ENCODE measurements at regions not wholly inside any gene's neighbourhood (a gene's known extent, or its start where the extent isn't known, plus 50 kb on each side); places are given as distances from the start of the nearest gene placed in this dataset.

GRCh38 chr1:96020378-96020777, 701.2 kb upstream of the PTBP2 start:
- H3K4me1 ChIP-seq (ENCODE audit: insufficient read depth, low read length): no peaks in the 10 kb centered on the region
- H3K4me3 ChIP-seq (ENCODE audit: low read length): no peak overlapping the region
- H3K9ac ChIP-seq (ENCODE audit: low read depth, low read length): no peak overlapping the region
- H3K27ac ChIP-seq (ENCODE audit: low read length): no peak overlapping the region
- H3K9me3 ChIP-seq (ENCODE audit: insufficient read depth, low read depth, low read length): no peaks in the 10 kb centered on the region
- H3K27me3 ChIP-seq (ENCODE audit: insufficient read depth, low read length): no peaks in the 10 kb centered on the region
- no peaks in the 10 kb centered on the region for H3K36me3 ChIP-seq (ENCODE audit: insufficient read depth, low read depth, low read length)

DNA sequence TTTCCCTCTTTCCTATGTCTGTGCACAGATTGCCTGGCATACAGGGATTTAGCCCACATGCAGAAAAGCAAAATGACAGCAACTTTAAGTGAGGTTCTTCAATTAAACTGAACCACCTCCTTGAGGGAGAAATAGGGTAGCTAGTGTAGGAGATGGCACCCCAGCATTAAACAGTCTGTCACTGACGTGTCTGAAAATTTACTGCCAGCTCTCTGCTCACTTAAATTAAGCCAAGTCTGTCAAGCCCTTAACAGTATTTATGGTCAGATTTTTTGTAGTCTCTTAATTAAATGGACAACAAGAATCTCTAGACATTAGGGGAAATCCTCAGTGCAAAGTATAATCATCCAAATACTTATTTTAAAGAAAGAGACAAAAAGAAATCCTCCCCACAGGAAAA, 696.5 kb upstream of the PTBP2 start:
- Histone ChIP-seq H3K9ac (ENCODE audit: low read depth, low read length) (no peak overlapping the region), H3K27ac (ENCODE audit: low read length) (no peak overlapping the region), H3K36me3 (ENCODE audit: insufficient read depth, low read depth, low read length) (no peaks in the 10 kb centered on the region), H3K27me3 (ENCODE audit: insufficient read depth, low read length) (no peaks in the 10 kb centered on the region), H3K4me3 (ENCODE audit: low read length) (no peak overlapping the region), H3K9me3 (ENCODE audit: insufficient read depth, low read depth, low read length) (peaks cover 12% of the 10 kb centered on the region; the same call in 1 of the 2 replicates), H3K4me1 (ENCODE audit: insufficient read depth, low read length) (no peaks in the 10 kb centered on the region)

- no peak overlapping the region for H3K4me3 ChIP-seq (ENCODE audit: low read length)
- H3K27me3 ChIP-seq (ENCODE audit: insufficient read depth, low read length): no peaks in the 10 kb centered on the region
- no peaks in the 10 kb centered on the region for H3K4me1 ChIP-seq (ENCODE audit: insufficient read depth, low read length)
- no peak overlapping the region for H3K9ac ChIP-seq (ENCODE audit: low read depth, low read length)
- H3K27ac ChIP-seq (ENCODE audit: low read length): no peak overlapping the region
- H3K36me3 ChIP-seq (ENCODE audit: insufficient read depth, low read depth, low read length): no peaks in the 10 kb centered on the region
- peaks cover 12% of the 10 kb centered on the region; the same call in 1 of the 2 replicates for H3K9me3 ChIP-seq (ENCODE audit: insufficient read depth, low read depth, low read length)
Observed at GRCh38 chr1:96028071-96028470, 693.5 kb upstream of the PTBP2 start.

- Histone ChIP-seq H3K27ac (ENCODE audit: low read length) (no peak overlapping the region), H3K27me3 (ENCODE audit: insufficient read depth, low read length) (no peaks in the 10 kb centered on the region), H3K9ac (ENCODE audit: low read depth, low read length) (no peak overlapping the region), H3K9me3 (ENCODE audit: insufficient read depth, low read depth, low read length) (peaks cover 12% of the 10 kb centered on the region; the same call in 1 of the 2 replicates), H3K4me3 (ENCODE audit: low read length) (no peak overlapping the region), H3K4me1 (ENCODE audit: insufficient read depth, low read length) (peaks cover 5% of the 10 kb centered on the region; the same call in 1 of the 2 replicates), H3K36me3 (ENCODE audit: insufficient read depth, low read depth, low read length) (no peaks in the 10 kb centered on the region)
Observed at GRCh38 chr1:96030312-96030711, 691.3 kb upstream of the PTBP2 start.

DNA sequence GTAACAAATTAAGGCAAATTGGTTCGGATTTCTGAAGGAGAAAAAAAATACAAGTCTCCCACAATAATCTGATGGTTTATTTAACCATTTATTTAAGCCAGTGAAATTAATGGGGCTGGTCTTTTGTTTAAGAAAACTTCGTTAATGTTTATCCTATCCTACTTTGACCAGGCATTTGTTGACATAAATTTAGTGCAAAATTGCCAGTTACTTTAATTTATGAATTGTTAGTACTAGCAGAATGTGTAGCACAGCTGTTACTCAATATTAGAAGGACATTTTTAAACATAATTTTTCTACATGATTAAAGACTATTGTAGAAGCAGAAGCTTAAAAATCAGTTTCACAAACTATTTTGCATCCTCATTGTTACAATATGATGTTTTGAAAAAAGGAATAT, 687.6 kb upstream of the PTBP2 start:
- Histone ChIP-seq H3K27me3 (ENCODE audit: insufficient read depth, low read length) (no peaks in the 10 kb centered on the region), H3K36me3 (ENCODE audit: insufficient read depth, low read depth, low read length) (no peaks in the 10 kb centered on the region), H3K27ac (ENCODE audit: low read length) (no peak overlapping the region), H3K4me3 (ENCODE audit: low read length) (no peak overlapping the region), H3K4me1 (ENCODE audit: insufficient read depth, low read length) (peaks cover 5% of the 10 kb centered on the region; the same call in 1 of the 2 replicates), H3K9me3 (ENCODE audit: insufficient read depth, low read depth, low read length) (peaks cover 1% of the 10 kb centered on the region; the same call in 1 of the 2 replicates), H3K9ac (ENCODE audit: low read depth, low read length) (no peak overlapping the region)

DNA sequence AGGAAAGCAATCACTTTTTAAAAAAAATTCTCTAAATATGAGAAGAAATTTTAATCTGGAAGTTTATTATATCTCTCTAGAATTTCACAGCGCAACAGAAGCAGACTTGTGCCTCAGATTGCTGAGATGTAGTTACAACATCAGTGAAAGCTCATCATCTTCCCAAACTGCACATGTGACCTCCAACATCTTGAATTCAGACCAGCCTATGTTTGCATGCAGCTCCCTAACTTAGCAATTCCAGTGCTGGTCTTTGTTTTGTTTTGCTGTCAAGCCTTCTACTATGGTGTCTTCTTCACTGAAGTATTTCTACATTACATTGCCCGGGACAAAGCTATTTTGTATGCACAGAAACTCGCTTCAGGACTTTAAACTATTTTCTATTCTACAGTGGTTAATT, 684.8 kb upstream of the PTBP2 start:
- H3K9me3 ChIP-seq (ENCODE audit: insufficient read depth, low read depth, low read length): no peaks in the 10 kb centered on the region

DNA sequence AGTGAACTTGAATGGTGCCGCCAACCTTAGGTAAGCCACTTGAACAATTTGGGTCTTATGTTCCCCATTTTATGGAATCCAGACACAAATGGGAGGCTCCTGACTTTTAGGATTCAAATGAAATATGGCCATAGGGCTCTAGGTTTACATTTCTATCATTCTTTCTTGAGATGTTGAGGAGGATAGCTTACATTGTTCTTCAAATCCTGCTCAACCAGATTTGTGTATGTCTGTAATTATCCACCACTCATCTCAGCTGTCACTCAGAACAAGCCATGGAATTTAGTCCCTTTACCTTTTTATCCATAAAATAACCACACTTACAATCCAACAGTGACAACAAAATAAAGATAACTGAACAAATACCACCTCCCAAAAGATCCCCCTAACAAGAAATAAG, 682.9 kb upstream of the PTBP2 start:
- Histone ChIP-seq H3K9me3 (ENCODE audit: insufficient read depth, low read depth, low read length) (no peaks in the 10 kb centered on the region), H3K4me3 (ENCODE audit: low read length) (no peak overlapping the region), H3K27me3 (ENCODE audit: insufficient read depth, low read length) (no peaks in the 10 kb centered on the region), H3K27ac (ENCODE audit: low read length) (no peak overlapping the region), H3K36me3 (ENCODE audit: insufficient read depth, low read depth, low read length) (no peaks in the 10 kb centered on the region), H3K9ac (ENCODE audit: low read depth, low read length) (no peak overlapping the region), H3K4me1 (ENCODE audit: insufficient read depth, low read length) (peaks cover 5% of the 10 kb centered on the region; the same call in 1 of the 2 replicates)

More for the DNA sequence above, 684.8 kb upstream of the PTBP2 start:
- Histone ChIP-seq H3K4me3 (ENCODE audit: low read length) (no peak overlapping the region), H3K9ac (ENCODE audit: low read depth, low read length) (no peak overlapping the region), H3K27ac (ENCODE audit: low read length) (no peak overlapping the region), H3K4me1 (ENCODE audit: insufficient read depth, low read length) (peaks cover 5% of the 10 kb centered on the region; the same call in 1 of the 2 replicates), H3K36me3 (ENCODE audit: insufficient read depth, low read depth, low read length) (no peaks in the 10 kb centered on the region), H3K27me3 (ENCODE audit: insufficient read depth, low read length) (no peaks in the 10 kb centered on the region)

DNA sequence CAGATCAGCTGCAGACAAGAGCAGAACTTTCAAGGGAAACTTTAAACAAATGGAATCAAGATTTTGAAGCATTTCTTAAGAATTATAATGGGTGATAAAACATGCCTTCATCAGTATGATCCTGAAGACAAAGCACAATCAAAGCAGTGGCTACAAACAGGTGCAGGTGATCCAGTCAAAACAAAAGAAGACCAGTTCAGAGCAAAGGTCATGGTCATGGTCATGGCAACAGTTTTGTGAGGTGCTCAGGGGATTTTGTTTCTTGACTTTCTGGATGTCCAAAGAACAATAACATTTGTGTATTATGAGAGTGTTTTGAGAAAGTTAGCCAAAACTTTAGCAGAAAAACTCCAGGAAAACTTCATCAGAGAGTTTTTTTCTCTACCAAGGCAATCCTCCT, 681.7 kb upstream of the PTBP2 start:
- H3K9ac ChIP-seq (ENCODE audit: low read depth, low read length): no peak overlapping the region
- H3K4me1 ChIP-seq (ENCODE audit: insufficient read depth, low read length): peaks cover 3% of the 10 kb centered on the region; the same call in 1 of the 2 replicates
- no peak overlapping the region for H3K4me3 ChIP-seq (ENCODE audit: low read length)
- no peaks in the 10 kb centered on the region for H3K9me3 ChIP-seq (ENCODE audit: insufficient read depth, low read depth, low read length)
- no peak overlapping the region for H3K27ac ChIP-seq (ENCODE audit: low read length)
- H3K36me3 ChIP-seq (ENCODE audit: insufficient read depth, low read depth, low read length): no peaks in the 10 kb centered on the region
- no peaks in the 10 kb centered on the region for H3K27me3 ChIP-seq (ENCODE audit: insufficient read depth, low read length)

DNA sequence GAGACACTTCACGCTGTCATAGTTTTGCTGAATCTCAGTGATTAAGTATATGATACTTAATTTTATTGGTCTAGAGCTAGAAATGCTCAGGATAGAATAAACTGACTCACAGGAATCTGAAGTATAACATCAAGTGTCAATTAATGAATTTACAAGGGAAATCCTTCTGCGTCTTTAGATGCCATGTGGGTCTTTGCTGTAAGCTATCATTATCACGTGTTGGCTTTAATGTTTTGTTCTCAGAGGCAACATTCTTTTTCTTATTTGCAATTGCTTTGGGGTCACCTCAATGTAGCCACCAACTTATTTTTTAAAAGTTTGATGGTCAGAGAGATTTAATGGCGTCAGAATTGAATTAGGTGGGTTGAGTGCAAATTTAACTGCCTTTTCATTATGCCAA, 680.1 kb upstream of the PTBP2 start:
- Histone ChIP-seq H3K27ac (ENCODE audit: low read length) (no peak overlapping the region), H3K4me3 (ENCODE audit: low read length) (no peak overlapping the region), H3K27me3 (ENCODE audit: insufficient read depth, low read length) (no peaks in the 10 kb centered on the region), H3K36me3 (ENCODE audit: insufficient read depth, low read depth, low read length) (no peaks in the 10 kb centered on the region), H3K9ac (ENCODE audit: low read depth, low read length) (no peak overlapping the region), H3K9me3 (ENCODE audit: insufficient read depth, low read depth, low read length) (no peaks in the 10 kb centered on the region), H3K4me1 (ENCODE audit: insufficient read depth, low read length) (no peaks in the 10 kb centered on the region)

DNA sequence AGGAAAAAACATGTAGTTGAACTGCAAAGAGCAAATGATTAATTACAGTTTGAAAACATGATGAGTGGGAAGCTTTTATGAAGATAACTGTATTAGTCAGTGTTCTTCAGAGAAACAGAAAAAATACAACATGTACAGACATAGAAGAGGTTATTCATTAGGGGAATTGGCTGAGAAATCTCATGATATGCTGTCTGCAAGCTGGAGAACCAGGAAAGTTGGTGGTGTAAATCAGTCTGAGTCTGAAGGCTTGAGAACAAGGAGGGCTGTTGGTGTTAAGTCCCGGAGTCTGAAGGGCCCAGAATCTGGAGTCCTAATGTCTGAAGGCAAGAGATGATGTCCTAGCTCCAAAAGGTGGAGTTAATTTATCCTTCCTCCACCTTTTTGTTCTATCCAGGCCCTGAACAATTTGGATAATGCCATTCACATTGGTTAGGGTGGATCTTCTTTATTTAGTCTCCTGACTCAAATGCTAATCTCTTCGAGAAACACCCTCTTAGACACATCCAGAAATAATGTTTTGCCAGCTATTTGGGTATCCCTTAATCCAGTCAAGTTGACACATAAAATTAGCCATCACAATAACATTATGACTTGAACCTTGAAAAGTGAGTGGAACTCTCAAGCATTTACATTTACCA, 672.9 kb upstream of the PTBP2 start:
- no peak overlapping the region for H3K4me3 ChIP-seq (ENCODE audit: low read length)
- H3K27me3 ChIP-seq (ENCODE audit: insufficient read depth, low read length): no peaks in the 10 kb centered on the region
- H3K36me3 ChIP-seq (ENCODE audit: insufficient read depth, low read depth, low read length): no peaks in the 10 kb centered on the region
- H3K9ac ChIP-seq (ENCODE audit: low read depth, low read length): no peak overlapping the region
- no peaks in the 10 kb centered on the region for H3K4me1 ChIP-seq (ENCODE audit: insufficient read depth, low read length)
- H3K27ac ChIP-seq (ENCODE audit: low read length): no peak overlapping the region
- H3K9me3 ChIP-seq (ENCODE audit: insufficient read depth, low read depth, low read length): no peaks in the 10 kb centered on the region

GRCh38 chr1:96049759-96050409, 671.7 kb upstream of the PTBP2 start:
- Histone ChIP-seq H3K9ac (ENCODE audit: low read depth, low read length) (no peak overlapping the region), H3K4me3 (ENCODE audit: low read length) (no peak overlapping the region), H3K27ac (ENCODE audit: low read length) (no peak overlapping the region), H3K4me1 (ENCODE audit: insufficient read depth, low read length) (no peaks in the 10 kb centered on the region), H3K9me3 (ENCODE audit: insufficient read depth, low read depth, low read length) (no peaks in the 10 kb centered on the region), H3K27me3 (ENCODE audit: insufficient read depth, low read length) (no peaks in the 10 kb centered on the region), H3K36me3 (ENCODE audit: insufficient read depth, low read depth, low read length) (no peaks in the 10 kb centered on the region)

GRCh38 chr1:96059276-96059675, 662.3 kb upstream of the PTBP2 start:
- Histone ChIP-seq H3K4me1 (ENCODE audit: insufficient read depth, low read length) (no peaks in the 10 kb centered on the region; the same call in 1 of the 2 replicates), H3K4me3 (ENCODE audit: low read length) (no peak overlapping the region), H3K36me3 (ENCODE audit: insufficient read depth, low read depth, low read length) (0 out of 2 replicates have a peak, but pooled peaks cover 10% of the 10 kb centered on the region), H3K27me3 (ENCODE audit: insufficient read depth, low read length) (no peaks in the 10 kb centered on the region), H3K9me3 (ENCODE audit: insufficient read depth, low read depth, low read length) (peaks cover 13% of the 10 kb centered on the region), H3K9ac (ENCODE audit: low read depth, low read length) (no peak overlapping the region), H3K27ac (ENCODE audit: low read length) (no peak overlapping the region)
